Choroid plexus epithelial cell (primary cell): ENCODE measurements at regions not wholly inside any gene's neighbourhood (a gene's known extent, or its start where the extent isn't known, plus 50 kb on each side); places are given as distances from the start of the nearest gene placed in this dataset.
"Not testable (repeated sequence)": the region's sequence is repeated elsewhere in the genome, so short reads cannot be mapped to it uniquely, and the experiment has no call there.

ENCODE experiments used
- DNase-seq: peaks from one replicate; pipeline ENCODE4 v3.0.0-alpha.2; 2010; ENCODE audit warnings: low read depth
- H3K4me3 ChIP-seq: 2 replicates; pipeline ENCODE4 v1.5.1; 2011; ENCODE audit warnings: low read depth, mild to moderate bottlenecking, control low read depth, low read length, moderate library complexity
- TF ChIP-seq, protein P1 (sequence below): conservative IDR thresholded peaks from 2 replicates; pipeline ENCODE4 v1.5.1; 2011; ENCODE audit warnings: low read depth, mild to moderate bottlenecking, control low read depth, inconsistent platforms, low read length, moderate library complexity

DNA sequence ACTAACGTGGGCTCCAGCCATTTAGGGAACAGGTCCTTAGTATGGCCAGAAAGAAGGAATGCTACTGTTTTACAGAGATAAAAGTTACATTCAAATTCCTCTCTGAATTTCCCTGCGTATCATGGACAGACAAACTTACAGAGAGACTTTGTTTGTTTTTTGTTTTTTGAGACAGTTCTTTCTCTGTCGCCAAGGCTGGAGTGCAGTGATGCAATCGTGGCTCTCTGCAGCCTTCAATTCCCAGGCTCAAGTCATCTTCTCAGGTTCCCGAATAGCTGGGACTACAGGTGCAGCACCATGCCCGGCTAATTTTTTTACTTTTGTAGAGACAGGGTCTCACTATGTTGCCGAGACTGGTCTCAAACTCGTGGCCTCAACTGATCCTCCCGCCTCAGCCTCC lies 64.5 kb upstream of the MPP7 start:
- no peak overlapping the region for H3K4me3 ChIP-seq
- no peak for DNase-seq
- TF ChIP-seq, protein P1, sequence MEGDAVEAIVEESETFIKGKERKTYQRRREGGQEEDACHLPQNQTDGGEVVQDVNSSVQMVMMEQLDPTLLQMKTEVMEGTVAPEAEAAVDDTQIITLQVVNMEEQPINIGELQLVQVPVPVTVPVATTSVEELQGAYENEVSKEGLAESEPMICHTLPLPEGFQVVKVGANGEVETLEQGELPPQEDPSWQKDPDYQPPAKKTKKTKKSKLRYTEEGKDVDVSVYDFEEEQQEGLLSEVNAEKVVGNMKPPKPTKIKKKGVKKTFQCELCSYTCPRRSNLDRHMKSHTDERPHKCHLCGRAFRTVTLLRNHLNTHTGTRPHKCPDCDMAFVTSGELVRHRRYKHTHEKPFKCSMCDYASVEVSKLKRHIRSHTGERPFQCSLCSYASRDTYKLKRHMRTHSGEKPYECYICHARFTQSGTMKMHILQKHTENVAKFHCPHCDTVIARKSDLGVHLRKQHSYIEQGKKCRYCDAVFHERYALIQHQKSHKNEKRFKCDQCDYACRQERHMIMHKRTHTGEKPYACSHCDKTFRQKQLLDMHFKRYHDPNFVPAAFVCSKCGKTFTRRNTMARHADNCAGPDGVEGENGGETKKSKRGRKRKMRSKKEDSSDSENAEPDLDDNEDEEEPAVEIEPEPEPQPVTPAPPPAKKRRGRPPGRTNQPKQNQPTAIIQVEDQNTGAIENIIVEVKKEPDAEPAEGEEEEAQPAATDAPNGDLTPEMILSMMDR: no peak

- TF ChIP-seq, protein P1: no peak
- no peak overlapping the region for H3K4me3 ChIP-seq
- peak; percentile 4 for DNase-seq
Observed at GRCh38 chr10:28367929-28368484, 65.1 kb upstream of the MPP7 start.

GRCh38 chr10:28370107-28370835 lies 67.4 kb upstream of the MPP7 start:
- TF ChIP-seq, protein P1: no peak
- no peak overlapping the region for H3K4me3 ChIP-seq
- DNase-seq: no peak

GRCh38 chr10:28371638-28372037 lies 68.8 kb upstream of the MPP7 start:
- DNase-seq, H3K4me3 ChIP-seq: not testable (repeated sequence)

DNA sequence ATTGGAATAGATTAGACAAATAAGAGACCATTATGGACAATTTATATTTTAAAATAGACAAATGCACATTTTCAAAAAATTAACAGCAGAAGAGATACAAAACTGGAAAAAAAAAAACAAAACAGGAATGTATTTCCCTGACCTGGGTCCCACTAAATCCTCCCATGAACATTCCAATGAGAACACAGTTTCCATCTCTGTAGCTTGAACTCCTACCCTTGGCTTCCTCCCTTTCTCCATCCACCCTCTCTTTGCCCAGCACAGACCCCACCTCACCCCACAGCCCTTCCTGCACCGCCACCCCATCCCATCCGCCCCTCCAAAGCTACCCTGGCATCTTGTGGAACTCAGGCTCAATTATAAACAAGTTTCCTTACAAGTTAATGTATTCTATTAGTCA lies 71.2 kb upstream of the MPP7 start:
- TF ChIP-seq, protein P1: no peak
- no peak for DNase-seq
- no peak overlapping the region for H3K4me3 ChIP-seq

- DNase-seq: peak; percentile 58
- TF ChIP-seq, protein P1: no peak
Observed at GRCh38 chr10:28375399-28376354, 72.8 kb upstream of the MPP7 start.

DNA sequence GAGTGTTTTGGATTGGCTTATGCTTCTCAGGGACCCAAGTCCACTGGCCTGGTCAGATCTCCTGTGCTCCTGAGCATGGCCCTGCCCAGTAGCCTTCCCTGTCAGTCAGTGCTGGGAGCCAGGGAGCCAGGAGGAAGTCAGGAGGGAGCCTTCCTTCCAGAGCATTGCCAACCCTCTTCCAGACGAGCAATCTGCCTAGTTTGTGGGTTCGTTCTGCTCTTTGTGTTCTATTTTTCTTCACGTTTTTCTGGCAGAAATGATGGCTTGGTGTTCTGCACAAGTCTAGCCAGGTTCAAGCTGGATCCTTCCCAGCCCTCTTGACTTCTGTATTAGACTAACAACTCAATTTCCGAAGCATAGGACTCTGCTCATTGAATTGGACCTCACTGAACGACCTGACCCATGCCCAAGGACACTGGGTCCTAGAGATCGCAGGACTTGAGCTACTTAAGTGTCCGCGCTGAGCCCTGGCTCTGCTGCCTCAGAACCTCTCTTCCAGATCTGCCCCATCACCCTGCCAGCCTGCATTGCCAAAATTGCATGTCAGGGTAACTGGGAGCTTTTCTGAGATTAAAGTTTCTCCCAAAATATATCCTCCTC lies 76.2 kb upstream of the MPP7 start:
- TF ChIP-seq, protein P1: no peak
- H3K4me3 ChIP-seq: no peak overlapping the region

More at GRCh38 chr10:28375399-28376354, 72.8 kb upstream of the MPP7 start:
- H3K4me3 ChIP-seq: no peak overlapping the region

More for the DNA sequence above, 76.2 kb upstream of the MPP7 start:
- DNase-seq: no peak
